IMR-90 (cell line): ENCODE measurements at regions not wholly inside any gene's neighbourhood (a gene's known extent, or its start where the extent isn't known, plus 50 kb on each side); places are given as distances from the start of the nearest gene placed in this dataset.

Experiments used
- ATAC-seq: fragments of 200-7000 bp; cut with Tn5 transposase; 2 replicates; pipeline ENCODE4 v1.9.1; 2020; ENCODE audit warnings: low read depth, mild to moderate bottlenecking, moderate library complexity
- BruUV-seq: library from RNA; stranded (reverse); fragments of 400-500 nt; replicated peaks from 2 replicates; lab custom pipeline; 2021; lab: Mats Ljungman, UMichigan
- CTCF ChIA-PET: fragments of 300-600 bp; formaldehyde crosslinking; extraction: SDS; loops from one replicate; lab custom pipeline; 2021; ENCODE audit warnings: antibody characterized with exemption; lab: Yijun Ruan, JAX
- POLR2A ChIA-PET: fragments of 300-600 bp; sonication (Branson Sonifier 250); formaldehyde crosslinking; loops from one replicate; lab custom pipeline; 2022; ENCODE audit warnings: antibody characterized with exemption; ENCODE audit not compliant: unreplicated experiment; lab: Charles Lee
- DNase-seq: peaks from one replicate; pipeline ENCODE4 v3.0.0; 2013
- H2AFZ ChIP-seq: replicated peaks from 2 replicates; pipeline ENCODE3; 2013; ENCODE audit warnings: low read length, mild to moderate bottlenecking; ENCODE audit not compliant: poor library complexity
- H2AK5ac ChIP-seq: 2 replicates; pipeline ENCODE4 v1.6.1; 2013; ENCODE audit warnings: low read depth, low read length, inconsistent platforms
- H2AK9ac ChIP-seq: replicated peaks from 2 replicates; pipeline ENCODE3; 2013; ENCODE audit warnings: mild to moderate bottlenecking, low read depth, low read length, moderate library complexity; ENCODE audit not compliant: poor library complexity
- H2BK120ac ChIP-seq: 2 replicates; pipeline ENCODE4 v1.6.1; 2013; ENCODE audit warnings: low read depth, low read length, inconsistent platforms
- H2BK15ac ChIP-seq: 3 replicates; pipeline ENCODE4 v1.6.1; 2013; ENCODE audit warnings: low read depth, low read length, inconsistent platforms
- H2BK20ac ChIP-seq: 2 replicates; pipeline ENCODE4 v1.6.1; 2013; ENCODE audit warnings: low read depth, mild to moderate bottlenecking, inconsistent platforms, low read length, moderate library complexity
- H2BK5ac ChIP-seq: 2 replicates; pipeline ENCODE4 v1.6.1; 2013; ENCODE audit warnings: mild to moderate bottlenecking, low read depth, low read length, inconsistent platforms; ENCODE audit not compliant: poor library complexity, severe bottlenecking
- H3K14ac ChIP-seq: replicated peaks from 2 replicates; pipeline ENCODE4 v1.6.1; 2013; ENCODE audit warnings: low read depth, low read length, inconsistent platforms
- H3K18ac ChIP-seq: 2 replicates; pipeline ENCODE4 v1.6.1; 2013; ENCODE audit warnings: low read depth, low read length, control low read depth
- H3K23ac ChIP-seq: 2 replicates; pipeline ENCODE4 v1.6.1; 2013; ENCODE audit warnings: low read depth, low read length, inconsistent platforms
- H3K27ac ChIP-seq: 2 replicates; pipeline ENCODE4 v1.5.1; 2013; ENCODE audit warnings: mild to moderate bottlenecking, control low read depth, low read length; ENCODE audit not compliant: insufficient read depth
- H3K27me3 ChIP-seq: 2 replicates; pipeline ENCODE4 v1.6.1; 2013; ENCODE audit warnings: low read length; ENCODE audit not compliant: control insufficient read depth, insufficient read depth
- H3K36me3 ChIP-seq: 2 replicates; pipeline ENCODE4 v1.6.1; 2013; ENCODE audit warnings: low read length, mixed read lengths; ENCODE audit not compliant: control insufficient read depth, insufficient read depth
- H3K4ac ChIP-seq: 2 replicates; pipeline ENCODE4 v1.6.1; 2013; ENCODE audit warnings: low read depth, low read length, inconsistent platforms
- H3K4me1 ChIP-seq: 2 replicates; pipeline ENCODE4 v1.6.1; 2013; ENCODE audit warnings: low read length, mixed read lengths; ENCODE audit not compliant: control insufficient read depth, insufficient read depth
- H3K4me2 ChIP-seq: 2 replicates; pipeline ENCODE4 v1.6.1; 2013; ENCODE audit warnings: low read depth, mild to moderate bottlenecking, control low read depth, low read length, moderate library complexity
- H3K4me3 ChIP-seq: 2 replicates; pipeline ENCODE4 v1.5.1; 2013; ENCODE audit warnings: low read depth, mild to moderate bottlenecking, control low read depth, low read length, moderate library complexity; ENCODE audit not compliant: insufficient read depth
- H3K56ac ChIP-seq: 2 replicates; pipeline ENCODE4 v1.6.1; 2013; ENCODE audit warnings: low read length, inconsistent platforms; ENCODE audit not compliant: insufficient read depth; ENCODE audit errors: extremely low read depth
- H3K79me1 ChIP-seq, 2 experiments: 2 replicates each; pipeline ENCODE4 v1.6.1; 2013; ENCODE audit warnings: low read length in 2 of 2, inconsistent platforms in 1 of 2, low read depth in 1 of 2
- H3K9ac ChIP-seq: 2 replicates; pipeline ENCODE4 v1.6.1; 2013; ENCODE audit warnings: low read depth, low read length, control low read depth
- H3K9me1 ChIP-seq: 2 replicates; pipeline ENCODE4 v1.6.1; 2013; ENCODE audit warnings: low read length, inconsistent platforms; ENCODE audit not compliant: insufficient read depth
- H3K9me3 ChIP-seq: 2 replicates; pipeline ENCODE4 v1.6.1; 2013; ENCODE audit warnings: low read length; ENCODE audit not compliant: control insufficient read depth, insufficient read depth
- H4K20me1 ChIP-seq: 2 replicates; pipeline ENCODE4 v1.6.1; 2013; ENCODE audit warnings: low read length, inconsistent platforms; ENCODE audit not compliant: insufficient read depth
- H4K5ac ChIP-seq: 2 replicates; pipeline ENCODE4 v1.6.1; 2013; ENCODE audit warnings: mild to moderate bottlenecking, low read depth, low read length, control low read depth
- H4K8ac ChIP-seq, 2 experiments: 2 replicates each; pipeline ENCODE4 v1.6.1; 2013; ENCODE audit warnings: low read depth in 2 of 2, low read length in 2 of 2, control low read depth in 1 of 2, inconsistent platforms in 1 of 2
- H4K91ac ChIP-seq: 2 replicates; pipeline ENCODE4 v1.6.1; 2013; ENCODE audit warnings: low read depth, low read length, inconsistent platforms; ENCODE audit not compliant: insufficient read depth
- BHLHE40 ChIP-seq: fragments of 150-350 bp; IDR thresholded peaks from 2 replicates; pipeline ENCODE4 v1.6.1; 2016; ENCODE audit warnings: mild to moderate bottlenecking, low read depth, low read length
- CEBPB ChIP-seq: IDR thresholded peaks from 2 replicates; pipeline ENCODE4 v1.6.1; 2012; ENCODE audit warnings: low read depth, low read length, improper control_type of control experiment
- CHD1 ChIP-seq: IDR thresholded peaks from 2 replicates; pipeline ENCODE4 v1.6.1; 2012; ENCODE audit warnings: low read depth, low read length, improper control_type of control experiment
- CTCF ChIP-seq: conservative IDR thresholded peaks from 2 replicates; pipeline ENCODE4 v1.5.1; 2012; ENCODE audit warnings: mild to moderate bottlenecking, low read depth, low read length, improper control_type of control experiment
- ELK1 ChIP-seq: fragments of 150-350 bp; IDR thresholded peaks from 2 replicates; pipeline ENCODE4 v1.6.1; 2016; ENCODE audit warnings: low read depth, mild to moderate bottlenecking, low read length, moderate library complexity, borderline replicate concordance
- FOS ChIP-seq: fragments of 150-350 bp; IDR thresholded peaks from 2 replicates; pipeline ENCODE4 v1.6.1; 2016; ENCODE audit warnings: low read depth, low read length
- MAFK ChIP-seq: IDR thresholded peaks from 2 replicates; pipeline ENCODE4 v1.6.1; 2012; ENCODE audit warnings: low read depth, low read length, improper control_type of control experiment
- MAZ ChIP-seq: IDR thresholded peaks from 2 replicates; pipeline ENCODE4 v1.6.1; 2012; ENCODE audit warnings: low read depth, mild to moderate bottlenecking, low read length, improper control_type of control experiment, moderate library complexity, borderline replicate concordance
- MXI1 ChIP-seq: IDR thresholded peaks from 2 replicates; pipeline ENCODE4 v1.6.1; 2012; ENCODE audit warnings: low read depth, mild to moderate bottlenecking, low read length, moderate library complexity, borderline replicate concordance
- NFE2L2 ChIP-seq: fragments of 150-350 bp; IDR thresholded peaks from 2 replicates; pipeline ENCODE4 v1.6.1; 2016; ENCODE audit warnings: low read depth, mild to moderate bottlenecking, low read length
- POLR2A ChIP-seq: IDR thresholded peaks from 2 replicates; pipeline ENCODE4 v1.6.1; 2012; ENCODE audit warnings: mild to moderate bottlenecking, low read depth, low read length
- RAD21 ChIP-seq: IDR thresholded peaks from 2 replicates; pipeline ENCODE4 v1.6.1; 2012; ENCODE audit warnings: low read length, improper control_type of control experiment
- RCOR1 ChIP-seq: IDR thresholded peaks from 2 replicates; pipeline ENCODE4 v1.6.1; 2012; ENCODE audit warnings: mild to moderate bottlenecking, low read length, improper control_type of control experiment; ENCODE audit not compliant: insufficient replicate concordance
- RFX5 ChIP-seq: IDR thresholded peaks from 2 replicates; pipeline ENCODE4 v1.8.0; 2012; ENCODE audit warnings: low read depth, mild to moderate bottlenecking, low read length, moderate library complexity
- SMC3 ChIP-seq: fragments of 150-350 bp; IDR thresholded peaks from 2 replicates; pipeline ENCODE4 v1.6.1; 2016; ENCODE audit warnings: low read depth, mild to moderate bottlenecking, antibody characterized with exemption, low read length, moderate library complexity
- USF2 ChIP-seq: fragments of 150-350 bp; IDR thresholded peaks from 2 replicates; pipeline ENCODE4 v1.6.1; 2017; ENCODE audit warnings: mild to moderate bottlenecking, antibody characterized with exemption, low read length, low read depth
- WGBS, 2 experiments: methylation state at CpG; one replicate each; pipeline versions ENCODE4 v1.1.5 to v1.1.7; 2013; ENCODE audit warnings: missing lambda C conversion rate in 2 of 2; ENCODE audit not compliant: insufficient read length in 1 of 2; ENCODE audit errors: extremely low coverage in 2 of 2; 5-methylcytosine and 5-hydroxymethylcytosine counted together
- dilution Hi-C: fragments of 300-500 bp; cut with HindIII; formaldehyde crosslinking; loops from one replicate; pipeline ENCODE4 v1.14.3; 2018; ENCODE audit warnings: low sequenced_read_pairs; ENCODE audit not compliant: unreplicated experiment
- in situ Hi-C: fragments of 300-500 bp; cut with MboI; formaldehyde crosslinking; loops from 3 replicates; pipeline ENCODE4 v1.14.3; 2019; ENCODE audit warnings: low sequenced_read_pairs, inconsistent platforms, mixed read lengths
- intact Hi-C: fragments of 100-400 bp; cut with micrococcal nuclease; formaldehyde crosslinking; loops from 2 replicates; pipeline ENCODE4 v1.10.0; 2022

- DNase-seq (no peak), ATAC-seq (no peak)
- Histone ChIP-seq H2AK9ac (no peak overlapping the region), H2BK20ac (no peak overlapping the region), H3K27me3 (no peaks in the 10 kb centered on the region), H3K56ac (no peak overlapping the region), H3K79me1 (no peaks in the 10 kb centered on the region), H3K4me1 (no peaks in the 10 kb centered on the region), H3K14ac (no peak overlapping the region), H2AK5ac (no peak overlapping the region), H3K27ac (no peak overlapping the region), H4K5ac (no peak overlapping the region), H2BK15ac (no peak overlapping the region), H2BK120ac (no peak overlapping the region), H3K4ac (no peak overlapping the region), H3K9ac (no peak overlapping the region), H3K18ac (no peak overlapping the region), H3K9me1 (no peaks in the 10 kb centered on the region), H2BK5ac (no peak overlapping the region), H4K91ac (no peak overlapping the region), H4K20me1 (no peaks in the 10 kb centered on the region), H4K8ac (no peak overlapping the region), H3K4me3 (no peak overlapping the region), H3K4me2 (no peak overlapping the region), H3K36me3 (no peaks in the 10 kb centered on the region), H2AFZ (no peak overlapping the region), H3K23ac (no peak overlapping the region), H3K9me3 (no peaks in the 10 kb centered on the region; the same call in 1 of the 2 replicates)
- in situ Hi-C loops, result no loop called here
- no peak for TF ChIP-seq MAZ
- no peak for TF ChIP-seq RCOR1
- no peak for TF ChIP-seq ELK1
- TF ChIP-seq MAFK, result no peak
- TF ChIP-seq CEBPB, result no peak
- TF ChIP-seq USF2, result no peak
- no peak for TF ChIP-seq CHD1
- no peak for TF ChIP-seq CTCF
- TF ChIP-seq NFE2L2, result no peak
- TF ChIP-seq POLR2A, result no peak
- no peak for TF ChIP-seq SMC3
- TF ChIP-seq RAD21, result no peak
- TF ChIP-seq RFX5, result no peak
- no peak for TF ChIP-seq BHLHE40
- TF ChIP-seq MXI1, result no peak
- no peak for TF ChIP-seq FOS
- intact Hi-C loops, result no loop called here
- ChIA-PET CTCF (no interaction called here), POLR2A (no interaction called here)
- no TSS peak for BruUV-seq
- dilution Hi-C loops, result no loop called here
- no CpG with 5 or more reads among the region's 4 CpGs for WGBS, 2 experiments
These were observed 835.8 kb upstream of the VRK2 start for GRCh38 chr2:57210855-57211254.
